LNCaP clone FGC (cell line): ENCODE measurements at regions not wholly inside any gene's neighbourhood (a gene's known extent, or its start where the extent isn't known, plus 50 kb on each side); places are given as distances from the start of the nearest gene placed in this dataset.
"Not testable (repeated sequence)": the region's sequence is repeated elsewhere in the genome, so short reads cannot be mapped to it uniquely, and the experiment has no call there.

Experiments
- DNase-seq: peaks from one replicate; pipeline ENCODE4 v3.0.0-alpha.2; 2011; ENCODE audit warnings: low read depth
- H3K4me3 ChIP-seq: 2 replicates; pipeline ENCODE4 v1.5.1; 2011; ENCODE audit warnings: mild to moderate bottlenecking, low read depth, low read length, control low read depth
- TF ChIP-seq, protein P1 (sequence below): IDR thresholded peaks from 2 replicates; pipeline ENCODE4 v1.5.1; 2012; ENCODE audit warnings: mild to moderate bottlenecking; ENCODE audit not compliant: control insufficient read depth, insufficient read depth; ENCODE audit errors: extremely low read depth

DNA sequence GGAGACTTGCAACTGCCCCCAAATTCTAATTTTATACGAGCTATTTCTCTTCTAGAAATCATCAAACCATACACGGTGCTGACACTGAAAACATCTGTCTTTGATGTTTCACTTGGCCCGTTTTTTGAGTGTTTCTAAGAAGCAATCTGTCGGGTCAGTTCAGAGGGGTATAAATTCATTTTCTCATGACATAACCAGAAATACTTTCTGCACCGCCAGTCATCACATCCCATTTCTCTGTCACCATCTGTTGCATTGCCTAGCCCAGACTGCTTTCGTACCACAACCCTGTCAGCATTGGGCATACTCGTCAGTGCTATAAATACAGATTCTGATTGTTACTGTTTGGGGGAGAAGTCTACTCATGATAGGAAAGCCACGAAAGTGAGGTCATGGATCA is 63.1 kb upstream of the CCDC90B start:
- TF ChIP-seq, protein P1, sequence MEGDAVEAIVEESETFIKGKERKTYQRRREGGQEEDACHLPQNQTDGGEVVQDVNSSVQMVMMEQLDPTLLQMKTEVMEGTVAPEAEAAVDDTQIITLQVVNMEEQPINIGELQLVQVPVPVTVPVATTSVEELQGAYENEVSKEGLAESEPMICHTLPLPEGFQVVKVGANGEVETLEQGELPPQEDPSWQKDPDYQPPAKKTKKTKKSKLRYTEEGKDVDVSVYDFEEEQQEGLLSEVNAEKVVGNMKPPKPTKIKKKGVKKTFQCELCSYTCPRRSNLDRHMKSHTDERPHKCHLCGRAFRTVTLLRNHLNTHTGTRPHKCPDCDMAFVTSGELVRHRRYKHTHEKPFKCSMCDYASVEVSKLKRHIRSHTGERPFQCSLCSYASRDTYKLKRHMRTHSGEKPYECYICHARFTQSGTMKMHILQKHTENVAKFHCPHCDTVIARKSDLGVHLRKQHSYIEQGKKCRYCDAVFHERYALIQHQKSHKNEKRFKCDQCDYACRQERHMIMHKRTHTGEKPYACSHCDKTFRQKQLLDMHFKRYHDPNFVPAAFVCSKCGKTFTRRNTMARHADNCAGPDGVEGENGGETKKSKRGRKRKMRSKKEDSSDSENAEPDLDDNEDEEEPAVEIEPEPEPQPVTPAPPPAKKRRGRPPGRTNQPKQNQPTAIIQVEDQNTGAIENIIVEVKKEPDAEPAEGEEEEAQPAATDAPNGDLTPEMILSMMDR: no peak
- H3K4me3 ChIP-seq: no peak overlapping the region
- DNase-seq: no peak

DNA sequence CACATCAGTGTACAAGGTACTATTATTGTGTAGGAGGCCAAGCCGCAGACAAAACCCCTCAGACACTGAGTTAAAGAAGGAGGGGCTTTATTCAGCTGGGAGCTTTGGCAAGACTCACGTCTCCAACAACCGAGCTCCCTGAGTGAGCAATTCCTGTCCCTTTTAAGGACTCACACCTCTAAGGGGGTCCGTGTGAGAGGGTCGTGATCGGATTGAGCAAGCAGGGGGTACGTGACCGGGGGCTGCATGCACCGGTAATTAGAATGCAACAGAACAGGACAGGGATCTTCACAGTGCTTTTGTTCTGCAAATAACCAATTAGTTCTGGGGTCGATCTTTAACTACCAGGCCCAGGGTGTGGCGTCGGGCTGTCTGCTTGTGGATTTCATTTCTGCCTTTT is 60.5 kb upstream of the CCDC90B start:
- not testable (repeated sequence) for DNase-seq, H3K4me3 ChIP-seq

DNA sequence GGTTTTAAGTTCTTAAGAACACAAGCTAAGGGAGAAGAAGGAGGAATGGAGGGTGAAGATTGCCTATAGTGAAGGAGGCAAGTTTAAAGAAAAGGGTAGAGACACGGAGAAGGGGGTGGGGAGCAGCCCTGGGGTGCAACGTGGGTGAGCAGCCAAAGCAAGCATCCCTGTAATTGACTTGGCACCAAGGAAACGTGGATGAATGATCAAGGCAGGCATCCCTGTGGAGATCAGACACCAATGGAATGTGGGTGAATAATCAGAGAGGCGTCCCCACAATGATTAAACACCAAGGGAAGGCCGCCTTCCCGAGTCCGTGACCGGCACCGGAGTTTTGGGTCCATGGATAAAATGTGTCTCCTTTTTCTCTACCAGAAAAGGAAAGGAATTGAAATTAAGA is 58.4 kb upstream of the CCDC90B start:
- DNase-seq: not testable (repeated sequence)

GRCh38 chr11:83336993-83337392 is 50.8 kb upstream of the CCDC90B start:
- no peak overlapping the region for H3K4me3 ChIP-seq
- no peak for DNase-seq
- TF ChIP-seq, protein P1: no peak

More for the DNA sequence above, 58.4 kb upstream of the CCDC90B start:
- H3K4me3 ChIP-seq: not testable (repeated sequence)
